ENCODE measurements at regions not wholly inside any gene's neighbourhood (a gene's known extent, or its start where the extent isn't known, plus 50 kb on each side); places are given as distances from the start of the nearest gene placed in this dataset.

DNA sequence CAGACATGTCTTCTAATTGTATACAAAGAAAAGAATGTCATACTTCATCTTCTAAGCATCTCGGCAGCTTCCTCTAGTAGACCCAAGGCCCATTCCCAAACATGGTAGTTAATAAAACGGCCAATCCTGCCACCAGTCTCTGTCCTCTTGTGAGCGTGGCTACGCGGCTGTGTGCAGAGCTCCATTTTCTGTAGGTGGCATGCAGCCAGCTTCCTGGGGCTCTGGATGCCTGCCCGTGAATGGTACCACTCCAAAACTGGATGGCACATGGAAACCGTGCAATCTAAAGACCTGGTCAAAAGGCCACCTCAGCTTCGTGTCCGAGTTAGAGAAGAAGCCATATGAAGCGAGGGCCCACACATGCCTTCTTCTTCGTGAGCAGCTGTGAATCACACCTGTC, 110.7 kb downstream of the SIPA1L2 start:
- TF ChIP-seq, protein P1, sequence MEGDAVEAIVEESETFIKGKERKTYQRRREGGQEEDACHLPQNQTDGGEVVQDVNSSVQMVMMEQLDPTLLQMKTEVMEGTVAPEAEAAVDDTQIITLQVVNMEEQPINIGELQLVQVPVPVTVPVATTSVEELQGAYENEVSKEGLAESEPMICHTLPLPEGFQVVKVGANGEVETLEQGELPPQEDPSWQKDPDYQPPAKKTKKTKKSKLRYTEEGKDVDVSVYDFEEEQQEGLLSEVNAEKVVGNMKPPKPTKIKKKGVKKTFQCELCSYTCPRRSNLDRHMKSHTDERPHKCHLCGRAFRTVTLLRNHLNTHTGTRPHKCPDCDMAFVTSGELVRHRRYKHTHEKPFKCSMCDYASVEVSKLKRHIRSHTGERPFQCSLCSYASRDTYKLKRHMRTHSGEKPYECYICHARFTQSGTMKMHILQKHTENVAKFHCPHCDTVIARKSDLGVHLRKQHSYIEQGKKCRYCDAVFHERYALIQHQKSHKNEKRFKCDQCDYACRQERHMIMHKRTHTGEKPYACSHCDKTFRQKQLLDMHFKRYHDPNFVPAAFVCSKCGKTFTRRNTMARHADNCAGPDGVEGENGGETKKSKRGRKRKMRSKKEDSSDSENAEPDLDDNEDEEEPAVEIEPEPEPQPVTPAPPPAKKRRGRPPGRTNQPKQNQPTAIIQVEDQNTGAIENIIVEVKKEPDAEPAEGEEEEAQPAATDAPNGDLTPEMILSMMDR (IDR thresholded peaks at IDR 0.05): no peak
- no peak for TF ChIP-seq ZFX (IDR thresholded peaks at IDR 0.05; ENCODE audit: borderline replicate concordance)

All from 22Rv1 (cell line).